Stomach (tissue), 8 donors: ENCODE measurements at regions not wholly inside any gene's neighbourhood (a gene's known extent, or its start where the extent isn't known, plus 50 kb on each side); places are given as distances from the start of the nearest gene placed in this dataset.

ENCODE experiments used
- DNase-seq, 2 donors: peaks; one replicate each; pipeline versions ENCODE4 v3.0.0 to v3.0.0-alpha.2; 2013 to 2019
- H3K27ac ChIP-seq, 5 donors: fragments of 200-600 bp in 4 of 5; sonication (generic) in 4 of 5; one replicate each; pipeline ENCODE4 v1.5.1; 2013 to 2019; ENCODE audit warnings: mild to moderate bottlenecking in 1 of 5, moderate library complexity in 1 of 5
- H3K27me3 ChIP-seq, 3 donors: fragments of 200-600 bp; sonication (generic); one replicate each; pipeline ENCODE4 v1.5.1; 2017 to 2019; ENCODE audit warnings: mixed run types in 1 of 3
- H3K36me3 ChIP-seq, 4 donors: fragments of 200-600 bp; sonication (generic); 1 replicate in 3 of 4; 2 replicates in 1 of 4; pipeline ENCODE4 v1.5.1; 2016 to 2019
- H3K4me1 ChIP-seq, 4 donors: fragments of 200-600 bp; sonication (generic); one replicate each; pipeline ENCODE4 v1.5.1; 2016 to 2019
- H3K4me3 ChIP-seq, 4 donors: fragments of 200-600 bp; sonication (generic) in 3 of 4; one replicate each; pipeline ENCODE4 v1.5.1; 2016 to 2019; ENCODE audit warnings: mild to moderate bottlenecking in 1 of 4
- H3K9me3 ChIP-seq, 4 donors: fragments of 200-600 bp; sonication (generic); one replicate each; pipeline ENCODE4 v1.5.1; 2016 to 2019
- CTCF ChIP-seq, 7 experiments: fragments of 450-650 bp in 4 of 7; fragments of 200-600 bp in 3 of 7; sonication (generic) in 3 of 7; IDR thresholded peaks; one replicate each; pipeline ENCODE4 v1.5.1; 2016 to 2019; ENCODE audit warnings: antibody characterized with exemption in 7 of 7, control low read depth in 2 of 7, mild to moderate bottlenecking in 1 of 7
- EP300 ChIP-seq: sonication (generic); formaldehyde crosslinking; IDR thresholded peaks from one replicate; pipeline ENCODE4 v1.6.1; 2017; ENCODE audit warnings: antibody characterized with exemption
- POLR2A ChIP-seq, 4 donors: fragments of 450-650 bp; IDR thresholded peaks; one replicate each; pipeline ENCODE4 v1.6.1; 2016; ENCODE audit warnings: antibody characterized with exemption in 4 of 4, control low read depth in 2 of 4, mild to moderate bottlenecking in 1 of 4, moderate library complexity in 1 of 4
- POLR2AphosphoS5 ChIP-seq, 3 donors: sonication (generic); formaldehyde crosslinking; IDR thresholded peaks; one replicate each; pipeline ENCODE4 v1.6.1; 2016; ENCODE audit warnings: antibody characterized with exemption in 3 of 3
- WGBS, 5 donors: extraction: QIAGEN DNeasy Blood & Tissue Kit in 3 of 5; methylation state at CpG; one replicate each; pipeline versions ENCODE4 v1.1.5 to v1.1.7; 2013 to 2018; 5-methylcytosine and 5-hydroxymethylcytosine counted together
- intact Hi-C: fragments of 100-400 bp; cut with DNase I; formaldehyde crosslinking; loops from one replicate; pipeline ENCODE4 v1.15.1; 2023; ENCODE audit warnings: low total_unique reads
- donor health status: healthy with polysubstance abuse.
- donor health status: Bipolar disorder and iron deficiency.
- donor health status: healthy.

DNA sequence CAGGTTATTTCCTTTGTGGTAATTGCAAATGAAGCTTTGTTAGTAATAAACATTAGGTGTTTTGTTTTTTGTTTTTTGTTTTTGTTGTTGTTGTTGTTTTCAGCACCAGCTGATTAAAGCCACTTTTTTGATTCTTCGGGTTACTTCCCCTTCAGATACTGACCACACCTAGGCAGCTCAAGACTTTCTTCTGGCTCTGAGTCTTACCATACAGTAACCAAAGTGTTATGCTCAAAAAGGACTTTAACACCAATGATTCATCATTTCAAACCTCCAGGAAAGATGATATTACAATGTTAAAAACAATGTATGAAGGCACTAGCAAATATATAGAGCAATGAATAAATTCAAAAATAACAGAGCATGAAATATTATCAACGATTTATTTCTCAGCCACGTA, 265.2 kb upstream of the SP8 start:
- H3K27ac ChIP-seq = no peak overlapping the region
- intact Hi-C loops = no loop called here
- H3K27me3 ChIP-seq = no peaks in the 10 kb centered on the region
- H3K4me1 ChIP-seq = no peaks in the 10 kb centered on the region
- no peaks in the 10 kb centered on the region for H3K9me3 ChIP-seq
- 72 to 81% (median 77%) methylated on average over 3 of the region's 3 CpGs for WGBS, 5 donors
- no peak for DNase-seq
- TF ChIP-seq POLR2A (IDR thresholded peaks at IDR 0.05) = no peak
- TF ChIP-seq EP300 = no peak
- H3K36me3 ChIP-seq = no peaks in the 10 kb centered on the region
- H3K4me3 ChIP-seq = no peak overlapping the region

DNA sequence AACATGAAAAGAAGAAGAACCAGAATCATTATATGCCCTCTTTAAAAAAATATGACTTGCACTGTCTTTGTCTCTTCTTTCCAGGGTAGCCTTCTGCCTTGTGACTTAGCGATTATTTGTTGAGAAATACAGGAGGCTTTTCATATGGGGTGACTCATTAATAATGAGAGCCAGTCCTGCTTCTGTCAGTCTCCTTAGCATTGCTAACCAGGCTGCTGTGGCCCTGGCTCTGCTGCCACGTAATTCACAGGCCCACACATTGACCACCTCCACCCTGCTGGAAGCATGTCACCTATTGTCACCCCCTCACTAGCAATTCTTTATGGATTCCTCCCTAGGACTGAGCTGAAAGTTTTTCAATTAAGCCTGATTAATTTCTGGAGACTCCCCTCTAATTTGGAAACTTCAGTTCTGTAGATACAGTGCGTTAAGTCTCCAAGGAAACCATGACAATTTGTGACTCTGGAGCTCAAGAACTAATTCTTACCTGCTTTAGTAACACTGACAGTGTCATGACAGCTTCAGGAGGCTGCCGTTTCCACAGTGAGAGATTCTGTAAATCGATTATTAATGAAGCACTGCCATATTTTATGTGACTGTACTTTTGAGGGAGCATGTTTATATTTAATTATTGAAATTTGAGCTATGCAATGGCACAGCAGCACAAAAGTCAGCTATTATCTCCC, 267.9 kb upstream of the SP8 start:
- 79 to 88% (median 83%) methylated on average over 5 of the region's 5 CpGs for WGBS, 5 donors

DNA sequence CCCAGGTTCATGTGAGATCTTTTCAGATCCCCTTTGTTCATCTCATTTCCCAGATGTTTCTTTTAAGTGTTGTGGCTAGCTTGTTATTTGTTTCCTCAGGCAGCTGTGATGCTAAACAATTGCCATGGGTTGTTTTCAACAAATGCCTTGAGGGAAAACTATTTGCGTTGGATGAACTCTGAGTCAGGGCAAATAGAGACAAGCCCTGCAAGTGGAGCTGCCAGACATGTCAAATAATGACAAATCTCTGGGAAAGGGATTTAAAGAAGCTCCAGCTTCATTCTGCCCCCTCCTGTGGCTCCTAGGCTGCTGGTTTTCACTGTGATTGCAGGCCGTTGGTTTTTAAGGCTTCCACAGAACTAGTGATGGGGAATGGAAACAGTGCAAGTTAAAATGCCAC, 272.4 kb upstream of the SP8 start:
- Histone ChIP-seq H3K4me3 (no peak overlapping the region), H3K4me1 (no peaks in the 10 kb centered on the region), H3K27me3 (no peaks in the 10 kb centered on the region), H3K27ac (no peak overlapping the region), H3K9me3 (no peaks in the 10 kb centered on the region), H3K36me3 (no peaks in the 10 kb centered on the region)
- no peak for DNase-seq
- intact Hi-C loops = no loop called here
- WGBS, 5 donors = 63 to 89% (median 69%) methylated on average over 2 of the region's 2 CpGs
- TF ChIP-seq EP300 (no peak), POLR2A (IDR thresholded peaks at IDR 0.05) (no peak), POLR2AphosphoS5 (IDR thresholded peaks at IDR 0.05) (no peak), CTCF (IDR thresholded peaks at IDR 0.05) (no peak)

More for the DNA sequence above, 267.9 kb upstream of the SP8 start:
- no peak for TF ChIP-seq EP300
- TF ChIP-seq POLR2A (IDR thresholded peaks at IDR 0.05) = no peak
- no peak for TF ChIP-seq POLR2AphosphoS5 (IDR thresholded peaks at IDR 0.05)
- no peak for TF ChIP-seq CTCF (IDR thresholded peaks at IDR 0.05)
- Histone ChIP-seq H3K27ac (no peak overlapping the region), H3K27me3 (no peaks in the 10 kb centered on the region), H3K36me3 (no peaks in the 10 kb centered on the region), H3K4me3 (no peak overlapping the region), H3K9me3 (no peaks in the 10 kb centered on the region), H3K4me1 (no peaks in the 10 kb centered on the region)
- intact Hi-C loops = no loop called here
- DNase-seq = no peak

DNA sequence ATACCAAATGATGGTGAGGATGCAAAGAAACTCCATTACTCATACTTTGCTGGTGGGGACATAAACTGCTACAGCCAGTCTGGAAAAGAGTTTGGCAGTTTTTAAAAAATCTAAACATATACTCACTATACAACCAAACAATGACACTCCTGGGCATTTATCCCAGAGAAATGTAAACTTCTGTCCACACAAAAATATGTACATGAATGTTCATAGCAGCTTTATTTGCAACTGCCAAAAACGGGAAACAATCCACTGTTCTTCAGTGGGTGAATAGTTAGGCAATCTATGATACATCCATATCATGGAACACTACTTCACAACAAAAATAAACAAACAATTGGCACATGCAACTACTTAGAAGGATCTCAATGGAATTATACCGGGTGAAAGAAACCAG, 276.4 kb upstream of the SP8 start:
- Histone ChIP-seq H3K9me3 (no peaks in the 10 kb centered on the region), H3K4me1 (no peaks in the 10 kb centered on the region), H3K27me3 (no peaks in the 10 kb centered on the region), H3K4me3 (no peak overlapping the region), H3K36me3 (no peaks in the 10 kb centered on the region), H3K27ac (no peak overlapping the region)
- TF ChIP-seq POLR2AphosphoS5 (IDR thresholded peaks at IDR 0.05) = no peak
- no peak for TF ChIP-seq EP300
- no peak for TF ChIP-seq POLR2A (IDR thresholded peaks at IDR 0.05)
- TF ChIP-seq CTCF (IDR thresholded peaks at IDR 0.05) = no peak
- intact Hi-C loops = no loop called here
- WGBS, 5 donors = 69 to 89% (median 80%) methylated on average over 2 of the region's 2 CpGs
- no peak for DNase-seq
